ENCODE measurements at regions not wholly inside any gene's neighbourhood (a gene's known extent, or its start where the extent isn't known, plus 50 kb on each side); places are given as distances from the start of the nearest gene placed in this dataset.

- no peak for DNase-seq
Measured at GRCh38 chr18:10059610-10060468, 146.0 kb downstream of the VAPA start.

GRCh38 chr18:10060469-10060782 is 146.6 kb downstream of the VAPA start:
- no peak for DNase-seq

GRCh38 chr18:10060841-10061240 is 147.0 kb downstream of the VAPA start:
- no peak for DNase-seq

GRCh38 chr18:10061566-10062140 is 147.8 kb downstream of the VAPA start:
- DNase-seq: no peak

GRCh38 chr18:10062302-10063300 is 148.8 kb downstream of the VAPA start:
- no peak for DNase-seq

- DNase-seq: no peak
Measured at GRCh38 chr18:10063489-10063888, 149.7 kb downstream of the VAPA start.

GRCh38 chr18:10064267-10064666 is 150.5 kb downstream of the VAPA start:
- DNase-seq: no peak

GRCh38 chr18:10065296-10065695 is 151.5 kb downstream of the VAPA start:
- DNase-seq: no peak

GRCh38 chr18:10067670-10068659 is 154.1 kb downstream of the VAPA start:
- no peak for DNase-seq

- no peak for DNase-seq
Measured at GRCh38 chr18:10068766-10069567, 155.2 kb downstream of the VAPA start.

- no peak for DNase-seq
Measured at GRCh38 chr18:10070561-10071000, 156.8 kb downstream of the VAPA start.

- no peak for DNase-seq
Measured at GRCh38 chr18:10072671-10073175, 158.9 kb downstream of the VAPA start.

- DNase-seq: no peak
Measured at GRCh38 chr18:10074110-10074509, 160.3 kb downstream of the VAPA start.

GRCh38 chr18:10074728-10075127 is 160.9 kb downstream of the VAPA start:
- DNase-seq: no peak

- DNase-seq: no peak
Measured at GRCh38 chr18:10076502-10077030, 162.8 kb downstream of the VAPA start.

GRCh38 chr18:10077986-10078385 is 164.2 kb downstream of the VAPA start:
- DNase-seq: no peak

- DNase-seq: no peak
Measured at GRCh38 chr18:10080372-10080771, 166.6 kb downstream of the VAPA start.

GRCh38 chr18:10081492-10081891 is 167.7 kb downstream of the VAPA start:
- no peak for DNase-seq

- DNase-seq: no peak
Measured at GRCh38 chr18:10085416-10085815, 171.6 kb downstream of the VAPA start.

GRCh38 chr18:10085876-10086275 is 172.1 kb downstream of the VAPA start:
- DNase-seq: no peak

Measured in CD4-positive, alpha-beta T cell treated with Interleukin-10 for 1 hour (primary cell).